GM21423 (cell line): ENCODE measurements at regions not wholly inside any gene's neighbourhood (a gene's known extent, or its start where the extent isn't known, plus 50 kb on each side); places are given as distances from the start of the nearest gene placed in this dataset.

ENCODE experiments used
- ATAC-seq: cut with Tn5 transposase; IDR thresholded peaks from one replicate; pipeline ENCODE4 v1.9.1; 2021; ENCODE audit warnings: mild to moderate bottlenecking, moderate library complexity; ENCODE audit not compliant: unreplicated experiment

DNA sequence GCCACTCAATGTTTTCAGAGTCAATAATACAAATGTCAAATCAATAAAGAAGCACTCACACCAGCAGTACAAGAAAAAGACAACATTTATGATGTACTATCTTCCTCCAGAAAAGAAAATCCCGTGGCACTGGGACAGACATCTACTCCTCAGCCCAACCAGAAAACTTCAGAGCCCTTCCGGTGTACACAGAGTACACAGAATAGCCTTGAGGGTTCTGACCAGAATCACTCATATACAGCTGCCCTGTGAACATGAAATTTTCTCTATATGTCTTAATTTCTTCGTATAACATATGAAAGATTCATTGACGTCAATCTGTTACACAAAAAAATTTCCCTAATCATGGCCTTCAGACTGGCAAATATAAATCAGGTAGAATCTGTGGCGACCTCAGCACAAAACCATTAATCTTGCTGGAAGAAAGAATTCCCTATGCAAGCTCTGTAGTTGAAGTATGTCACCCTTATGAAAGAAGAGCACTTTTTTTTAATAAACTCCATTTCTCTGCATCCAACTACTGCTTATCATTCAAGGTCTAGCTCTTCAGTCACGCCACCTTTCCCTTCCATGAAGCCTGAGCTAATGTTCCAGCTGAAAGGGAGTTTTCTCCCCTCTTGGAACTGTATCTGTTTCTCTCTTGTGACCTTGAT, 53.8 kb upstream of the PLAAT1 start:
- ATAC-seq: no peak

GRCh38 chr3:193190146-193190786, 50.8 kb upstream of the PLAAT1 start:
- ATAC-seq: no peak
